ENCODE measurements at regions not wholly inside any gene's neighbourhood (a gene's known extent, or its start where the extent isn't known, plus 50 kb on each side); places are given as distances from the start of the nearest gene placed in this dataset.

DNA sequence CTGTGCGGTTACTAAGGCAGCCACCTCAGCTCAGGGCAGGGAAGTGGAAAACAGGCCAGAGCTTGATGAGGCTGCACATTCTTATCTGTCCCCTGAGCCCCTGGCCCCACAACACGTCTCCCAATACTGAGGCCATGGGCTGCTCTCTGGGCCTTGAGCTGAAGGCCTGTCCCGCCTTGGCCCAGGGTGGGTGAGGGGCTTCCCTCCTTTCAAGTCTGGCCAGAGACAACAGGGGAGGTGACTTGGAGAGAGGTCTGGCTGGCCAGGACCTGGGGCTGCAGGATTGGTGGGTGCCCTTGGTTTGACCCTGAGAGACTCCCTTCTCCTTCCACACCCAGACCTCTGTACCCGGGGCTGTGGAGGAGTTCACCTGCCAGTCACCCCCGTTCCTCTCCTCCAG is 563.8 kb downstream of the PTPRU start:
- TF ChIP-seq POLR2A (IDR thresholded peaks at IDR 0.05; ENCODE audit: extremely low read depth, insufficient read length) (no peak), CTCF (IDR thresholded peaks at IDR 0.05; ENCODE audit: low read depth, low read length) (no peak), MYC (IDR thresholded peaks at IDR 0.05; ENCODE audit: low read depth, low read length) (no peak), MAX (IDR thresholded peaks at IDR 0.05; ENCODE audit: low read depth, low read length) (no peak)

Measured in NB4 (cell line).